GM18511 (cell line): ENCODE measurements at regions not wholly inside any gene's neighbourhood (a gene's known extent, or its start where the extent isn't known, plus 50 kb on each side); places are given as distances from the start of the nearest gene placed in this dataset.

Source experiments
- ATAC-seq: cut with Tn5 transposase; IDR thresholded peaks from one replicate; pipeline ENCODE4 v1.9.1; 2021; ENCODE audit warnings: mild to moderate bottlenecking, moderate library complexity; ENCODE audit not compliant: unreplicated experiment

- ATAC-seq, result no peak
Observed at GRCh38 chr5:133905424-133905823, 63.0 kb downstream of the C5orf15 start.

GRCh38 chr5:133904641-133905040 is 63.8 kb downstream of the C5orf15 start:
- ATAC-seq, result no peak

GRCh38 chr5:133902511-133903118 is 65.8 kb downstream of the C5orf15 start:
- ATAC-seq, result no peak

GRCh38 chr5:133900534-133901270 is 67.7 kb downstream of the C5orf15 start:
- no peak for ATAC-seq

- no peak for ATAC-seq
Observed at GRCh38 chr5:133899506-133899905, 68.9 kb downstream of the C5orf15 start.

GRCh38 chr5:133898440-133898839 is 70.0 kb downstream of the C5orf15 start:
- no peak for ATAC-seq

GRCh38 chr5:133897431-133897830 is 71.0 kb downstream of the C5orf15 start:
- ATAC-seq, result no peak

GRCh38 chr5:133896873-133897272 is 71.6 kb downstream of the C5orf15 start:
- no peak for ATAC-seq

- ATAC-seq, result no peak
Observed at GRCh38 chr5:133895979-133896845, 72.2 kb downstream of the C5orf15 start.

- no peak for ATAC-seq
Observed at GRCh38 chr5:133894143-133894542, 74.3 kb downstream of the C5orf15 start.

GRCh38 chr5:133892774-133893173 is 75.7 kb downstream of the C5orf15 start:
- no peak for ATAC-seq

GRCh38 chr5:133892306-133892705 is 76.1 kb downstream of the C5orf15 start:
- ATAC-seq, result no peak

- no peak for ATAC-seq
Observed at GRCh38 chr5:133891390-133891789, 77.0 kb downstream of the C5orf15 start.

- ATAC-seq, result no peak
Observed at GRCh38 chr5:133890776-133891280, 77.6 kb downstream of the C5orf15 start.

GRCh38 chr5:133890314-133890713 is 78.1 kb downstream of the C5orf15 start:
- ATAC-seq, result no peak

GRCh38 chr5:133889271-133889905 is 79.0 kb downstream of the C5orf15 start:
- ATAC-seq, result no peak

- ATAC-seq, result no peak
Observed at GRCh38 chr5:133888625-133888991, 79.8 kb downstream of the C5orf15 start.

GRCh38 chr5:133885566-133885965 is 82.9 kb downstream of the C5orf15 start:
- ATAC-seq, result no peak

- no peak for ATAC-seq
Observed at GRCh38 chr5:133884569-133885311, 83.7 kb downstream of the C5orf15 start.

- no peak for ATAC-seq
Observed at GRCh38 chr5:133883916-133884315, 84.5 kb downstream of the C5orf15 start.
